Ecto neural progenitor cell (in vitro differentiated cells): ENCODE measurements at regions not wholly inside any gene's neighbourhood (a gene's known extent, or its start where the extent isn't known, plus 50 kb on each side); places are given as distances from the start of the nearest gene placed in this dataset.

Source experiments
- DNase-seq: peaks from one replicate; pipeline ENCODE4 v3.0.0-alpha.2; 2018; ENCODE audit warnings: low spot score

- DNase-seq, result no peak
These were observed 1691.5 kb downstream of the MAT2B start for GRCh38 chr5:165196961-165197360.

DNA sequence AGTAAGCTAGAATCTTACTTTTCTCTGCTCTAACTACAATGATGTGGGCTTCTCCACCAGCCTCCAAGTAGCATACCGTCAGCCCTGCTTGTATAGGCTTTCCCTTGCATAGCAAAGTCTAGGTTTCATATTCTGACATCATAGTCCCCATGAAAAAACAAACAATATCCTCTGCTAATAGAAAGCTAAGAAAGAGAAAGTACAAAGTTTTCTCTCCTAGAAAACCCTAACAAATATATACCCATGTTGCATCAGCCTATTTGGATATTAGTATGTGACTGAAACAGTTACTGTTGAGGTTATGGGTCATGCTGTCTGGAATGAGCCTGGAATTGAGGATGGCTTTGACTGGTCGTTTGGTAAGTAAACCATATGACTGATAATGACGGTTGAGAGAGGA lies 1696.0 kb downstream of the MAT2B start:
- no peak for DNase-seq

GRCh38 chr5:165201771-165202518 lies 1696.5 kb downstream of the MAT2B start:
- DNase-seq, result no peak

DNA sequence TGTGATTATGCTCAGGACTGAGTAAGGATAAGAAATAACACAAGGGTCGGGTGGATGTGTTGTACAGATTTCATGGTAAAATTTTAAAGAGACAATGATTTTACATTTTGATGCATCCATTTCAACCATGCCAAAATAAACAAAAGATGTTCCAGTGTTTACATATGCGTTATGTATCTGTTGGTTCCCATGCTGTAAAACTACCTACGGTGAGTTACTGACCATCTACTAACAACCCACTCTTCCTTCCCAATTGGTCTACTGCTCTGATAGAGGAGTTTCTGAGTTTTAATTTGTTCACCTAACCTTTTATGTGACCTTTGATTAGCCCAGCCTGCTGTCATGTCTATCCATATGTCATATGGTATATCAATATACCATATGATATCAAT lies 1697.1 kb downstream of the MAT2B start:
- no peak for DNase-seq

- DNase-seq, result no peak
These were observed 1703.8 kb downstream of the MAT2B start for GRCh38 chr5:165209101-165209727.

DNA sequence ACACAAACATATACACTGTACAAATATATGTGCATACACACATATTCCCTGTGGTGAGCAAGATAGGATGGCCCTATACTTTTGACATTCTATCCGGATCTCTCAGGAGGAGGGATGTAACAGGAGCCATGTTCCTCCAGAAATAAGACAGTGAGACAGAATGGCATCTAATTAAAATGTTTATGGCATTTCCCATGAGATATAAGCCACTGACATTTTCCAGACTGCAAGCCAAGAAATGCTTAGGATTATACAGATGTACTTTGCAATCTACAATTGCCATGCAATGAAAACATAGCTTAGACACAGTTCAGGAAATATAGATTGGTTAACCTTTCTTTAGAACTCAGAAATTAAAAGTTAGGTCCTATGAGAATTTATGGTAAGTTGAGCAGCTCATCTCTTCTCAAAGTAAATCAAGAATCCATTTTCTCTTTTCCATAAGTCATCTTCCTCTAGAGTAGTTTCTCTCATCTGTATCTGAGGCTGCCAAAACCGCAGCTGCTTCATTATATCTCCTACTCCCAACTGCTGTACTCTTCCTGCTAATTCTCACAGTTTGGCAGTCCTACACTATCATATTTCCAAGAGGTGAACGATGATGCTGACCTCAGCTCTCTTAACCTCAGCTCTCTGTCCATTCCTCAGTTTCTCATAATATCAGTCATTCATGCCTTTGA lies 1719.1 kb downstream of the MAT2B start:
- no peak for DNase-seq

- no peak for DNase-seq
These were observed 1722.1 kb downstream of the MAT2B start for GRCh38 chr5:165227515-165227914.

GRCh38 chr5:165228184-165228583 lies 1722.8 kb downstream of the MAT2B start:
- no peak for DNase-seq

DNA sequence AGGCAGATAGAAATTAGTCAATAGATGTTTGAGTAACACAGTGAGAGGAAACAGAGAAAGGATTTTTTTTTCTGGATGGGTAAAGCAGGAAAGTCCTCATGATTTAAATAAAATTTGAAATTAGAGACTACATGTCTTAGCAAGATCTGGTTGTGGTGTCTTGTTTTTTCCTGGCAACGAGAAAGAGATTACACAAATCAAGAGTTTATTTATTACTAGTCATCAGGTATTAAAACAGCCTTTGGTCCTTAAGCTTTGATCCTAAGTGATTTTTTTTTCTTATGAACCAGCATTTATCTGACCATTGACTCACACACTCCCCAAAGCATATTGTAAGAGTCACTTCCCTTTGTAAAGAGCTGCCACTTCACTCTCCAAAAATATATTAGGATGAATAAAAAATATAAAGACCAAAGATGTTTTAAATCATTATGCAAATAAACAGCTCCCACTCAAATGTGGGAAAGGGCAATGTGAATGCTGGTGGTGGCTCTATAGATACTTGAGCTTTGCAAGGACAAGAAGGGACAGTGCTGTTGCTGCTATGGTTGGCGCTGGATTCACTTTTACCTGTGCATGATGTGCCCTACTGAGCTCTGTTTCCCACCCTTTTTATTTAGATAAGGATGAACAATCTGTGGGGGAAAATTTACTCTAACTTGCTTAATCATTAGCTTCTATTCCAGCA lies 1726.5 kb downstream of the MAT2B start:
- no peak for DNase-seq

GRCh38 chr5:165232509-165233028 lies 1727.2 kb downstream of the MAT2B start:
- no peak for DNase-seq

DNA sequence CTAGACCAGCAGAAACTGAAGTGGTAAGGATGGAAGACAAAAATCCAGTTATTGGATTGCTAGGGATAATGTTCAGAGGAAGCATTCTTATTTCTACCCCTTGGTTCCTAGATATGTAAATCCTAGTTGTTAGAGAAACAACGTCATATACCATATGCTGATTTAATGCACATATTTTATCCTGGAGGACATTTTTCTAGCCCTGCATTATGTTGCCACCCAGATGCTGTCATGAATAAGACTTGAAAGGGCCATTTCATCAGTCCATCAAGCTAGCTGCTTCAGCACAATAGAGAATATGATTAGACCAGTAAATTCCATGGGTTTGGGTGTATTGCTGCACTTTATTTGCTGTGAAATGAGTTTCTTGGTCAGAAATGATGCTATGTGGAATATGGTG lies 1736.4 kb downstream of the MAT2B start:
- no peak for DNase-seq

- DNase-seq, result no peak
These were observed 1737.2 kb downstream of the MAT2B start for GRCh38 chr5:165242646-165243045.

DNA sequence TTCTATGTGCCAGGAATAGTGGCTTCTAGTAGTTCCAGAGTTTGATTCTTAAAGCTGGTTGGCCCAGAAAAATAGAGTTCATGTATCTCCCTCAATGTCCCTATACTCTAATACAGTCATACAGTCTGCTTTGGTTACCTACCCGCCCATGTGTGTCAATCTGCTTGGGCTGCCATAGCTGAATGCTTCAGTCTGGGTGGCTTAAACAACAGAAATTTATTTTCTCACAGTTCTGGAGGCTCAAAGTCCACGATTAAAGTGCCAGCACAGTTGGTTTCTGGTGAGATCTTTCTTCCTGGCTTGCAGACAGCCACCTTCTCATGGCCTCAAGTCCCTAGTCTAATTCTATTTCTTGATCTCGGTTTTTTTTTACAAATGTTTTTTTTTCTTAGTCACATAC lies 1739.0 kb downstream of the MAT2B start:
- DNase-seq, result no peak

DNA sequence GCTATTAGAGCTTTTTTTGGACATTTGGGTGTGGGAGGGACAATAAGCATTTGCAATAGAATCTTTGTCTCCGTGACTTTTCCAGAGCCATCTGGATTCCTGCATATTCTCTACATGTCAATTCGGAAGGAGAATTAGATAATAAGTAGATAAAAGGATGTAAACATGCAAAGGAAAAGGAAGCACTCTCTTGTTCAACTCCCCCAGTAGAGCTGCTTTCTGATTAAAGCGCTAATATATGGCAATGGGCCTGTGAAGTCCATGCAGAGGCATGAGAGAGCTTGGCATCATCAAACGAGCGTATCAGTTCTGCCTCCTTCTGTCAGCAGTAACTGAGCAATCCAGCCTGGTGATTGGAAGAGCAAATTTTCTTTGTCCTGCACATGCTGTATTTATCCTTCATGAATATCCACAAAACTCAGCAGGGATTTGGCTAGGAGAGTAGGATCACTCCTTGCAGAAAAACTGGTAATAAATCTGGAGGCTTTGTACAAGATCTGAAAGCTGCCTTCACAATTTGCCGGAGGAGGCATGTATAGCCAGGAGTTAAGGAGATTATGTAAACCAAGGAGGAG lies 1752.9 kb downstream of the MAT2B start:
- DNase-seq, result peak; percentile 44

DNA sequence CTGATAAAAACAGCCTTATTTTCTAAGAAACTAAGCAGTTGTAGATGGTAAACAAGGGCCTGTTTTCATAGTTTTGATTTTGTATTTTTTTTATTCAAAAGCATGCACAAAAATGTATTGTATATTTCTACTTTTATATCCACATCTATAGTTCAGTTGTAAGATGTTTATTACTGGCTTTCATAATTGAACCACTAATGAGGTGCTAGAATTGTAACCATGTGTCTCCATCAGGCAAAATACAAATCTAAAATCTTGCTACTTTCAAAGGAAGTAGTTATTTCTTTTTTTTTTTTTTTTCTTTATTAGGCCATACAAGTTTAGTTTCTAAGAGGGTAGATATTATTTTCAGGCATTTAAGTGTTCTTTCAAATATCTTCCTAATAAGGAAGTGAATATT lies 1755.0 kb downstream of the MAT2B start:
- no peak for DNase-seq

- DNase-seq, result no peak
These were observed 1758.1 kb downstream of the MAT2B start for GRCh38 chr5:165263536-165263935.

GRCh38 chr5:165266939-165267338 lies 1761.5 kb downstream of the MAT2B start:
- no peak for DNase-seq

- DNase-seq, result no peak
These were observed 1767.0 kb downstream of the MAT2B start for GRCh38 chr5:165272436-165272835.

DNA sequence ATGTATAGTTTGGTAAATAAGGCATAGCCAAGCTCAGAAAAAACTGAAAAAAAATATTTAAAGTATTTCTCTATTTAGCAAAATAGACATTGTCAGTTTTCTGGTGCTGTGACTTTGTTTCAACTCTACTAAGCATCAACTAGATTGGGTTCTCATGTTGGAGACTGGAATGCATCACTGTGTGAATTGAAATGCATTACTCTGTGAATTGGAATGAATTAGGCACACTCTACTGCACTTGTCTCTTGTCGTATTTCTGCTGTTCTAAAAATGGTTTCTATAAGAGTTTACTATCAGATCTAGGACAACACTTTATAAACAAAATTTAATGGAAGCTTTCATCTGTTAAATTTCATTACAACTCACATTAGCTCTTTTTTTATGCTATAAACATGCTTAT lies 1772.2 kb downstream of the MAT2B start:
- DNase-seq, result no peak

GRCh38 chr5:165282491-165282890 lies 1777.1 kb downstream of the MAT2B start:
- DNase-seq, result no peak

DNA sequence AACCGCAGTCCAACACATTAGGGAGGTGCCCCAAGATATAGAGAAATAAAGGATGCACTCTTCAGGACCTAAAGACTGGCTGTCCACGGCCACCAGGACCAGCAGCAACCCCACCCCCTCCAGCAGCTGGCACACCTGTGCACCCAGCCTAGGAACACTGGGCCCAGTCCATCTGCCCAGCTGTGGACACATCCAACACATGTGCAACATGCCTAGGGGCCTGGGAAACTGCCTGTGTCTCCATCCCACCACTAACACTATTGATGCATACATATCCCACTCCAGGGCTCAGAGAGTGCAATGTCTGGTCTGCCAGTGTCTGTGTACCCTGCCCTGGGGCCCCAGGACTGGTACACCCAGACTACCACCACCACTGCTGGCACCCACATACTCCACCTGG lies 1781.3 kb downstream of the MAT2B start:
- DNase-seq, result no peak

DNA sequence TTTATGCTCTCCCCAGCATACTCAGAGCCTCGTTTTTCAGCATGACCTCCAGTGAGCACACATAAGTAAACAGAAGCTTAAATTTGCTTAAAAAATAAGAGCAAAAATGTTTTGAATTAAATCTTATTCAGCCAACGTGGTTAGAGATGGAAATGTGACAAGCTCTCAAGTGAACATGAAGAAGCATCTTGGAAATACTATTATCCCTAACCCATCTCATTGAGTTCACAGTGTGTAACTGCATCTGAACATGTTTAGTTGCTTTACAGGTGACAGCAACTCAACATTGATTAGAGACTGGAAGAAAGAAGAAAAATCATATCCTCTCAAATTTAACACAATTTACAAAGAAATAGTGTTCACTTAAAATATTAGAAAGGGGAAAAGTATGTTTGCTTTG lies 1785.1 kb downstream of the MAT2B start:
- no peak for DNase-seq
